RPMI8226 (cell line): ENCODE measurements at regions not wholly inside any gene's neighbourhood (a gene's known extent, or its start where the extent isn't known, plus 50 kb on each side); places are given as distances from the start of the nearest gene placed in this dataset.

Experiments
- DNase-seq: peaks from one replicate; pipeline ENCODE4 v3.0.0-alpha.2; 2015

- no peak for DNase-seq
Observed at GRCh38 chr9:115969096-115969495, 184.5 kb upstream of the PAPPA start.

DNA sequence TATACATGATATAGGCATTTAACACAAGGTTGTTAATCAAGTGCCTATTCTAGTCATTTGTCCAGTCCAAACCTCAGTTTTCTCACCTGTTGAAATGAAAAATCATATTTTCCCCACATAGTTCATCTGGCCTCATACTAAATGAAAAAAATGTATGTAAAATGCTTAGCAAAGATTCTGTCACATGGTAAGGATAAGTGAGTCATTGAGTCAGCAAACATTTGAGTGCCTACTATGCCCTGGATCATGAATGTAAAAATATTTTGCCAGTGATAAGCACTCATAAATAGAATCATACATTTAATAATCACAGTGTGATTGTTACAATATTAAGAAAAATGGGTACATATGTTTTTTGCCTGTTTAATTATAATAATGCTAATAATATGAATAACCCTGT lies 181.2 kb upstream of the PAPPA start:
- DNase-seq, result no peak

DNA sequence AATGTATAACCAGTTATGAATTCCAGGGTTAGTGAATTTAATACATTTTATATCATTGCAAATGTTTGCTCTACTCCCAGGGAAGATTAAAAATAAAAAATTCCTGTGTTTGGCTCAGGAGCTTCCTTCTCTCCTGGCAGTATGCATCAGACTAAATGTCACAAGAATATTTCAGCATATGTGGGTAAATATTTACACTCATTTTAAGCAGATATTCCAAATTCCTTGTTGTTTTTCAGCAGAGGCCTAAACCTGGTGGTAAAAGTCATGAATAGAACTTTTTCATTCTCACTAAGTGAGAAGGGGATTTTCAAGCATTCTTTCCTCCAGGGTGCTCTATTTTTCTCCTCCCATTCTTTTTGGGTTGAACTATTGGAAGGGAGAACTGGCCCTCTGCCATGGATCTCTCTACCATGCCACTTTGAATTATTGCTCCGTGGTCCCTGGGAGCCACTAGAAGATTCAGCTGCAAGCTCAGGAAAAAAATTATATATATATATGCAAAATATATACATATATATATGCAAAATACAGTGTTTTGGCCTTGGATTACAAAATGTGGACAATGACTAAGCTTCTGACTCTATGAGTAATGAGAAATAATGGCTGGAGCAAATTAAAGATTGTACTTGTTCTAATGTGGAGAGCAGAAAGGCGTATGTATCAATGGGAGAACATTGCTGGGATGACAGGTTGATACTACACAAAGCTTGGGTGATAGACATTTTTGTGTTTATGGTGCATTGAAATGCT lies 180.6 kb upstream of the PAPPA start:
- DNase-seq, result no peak

- no peak for DNase-seq
Observed at GRCh38 chr9:115976781-115977180, 176.8 kb upstream of the PAPPA start.

- no peak for DNase-seq
Observed at GRCh38 chr9:115978091-115978490, 175.5 kb upstream of the PAPPA start.

DNA sequence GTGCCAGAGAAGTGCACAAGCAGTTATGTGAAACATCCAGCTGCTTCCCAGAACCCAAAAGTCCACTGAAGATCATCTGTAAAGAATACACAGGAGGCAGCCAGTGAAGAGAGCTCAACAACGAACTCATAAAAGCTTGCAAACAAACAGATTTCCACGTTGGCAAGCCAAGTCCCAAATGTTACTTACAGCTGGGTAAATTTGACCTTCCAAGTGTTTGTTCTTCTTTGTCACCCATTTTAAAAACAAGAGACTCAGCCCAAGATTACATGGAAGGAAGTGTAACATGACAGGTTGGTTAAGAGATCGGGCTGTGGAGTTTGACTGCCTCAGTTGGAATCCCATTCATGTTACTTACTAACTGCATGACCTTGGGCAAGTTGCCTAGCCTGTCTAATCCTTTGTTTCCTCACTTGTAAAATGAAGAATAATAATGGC lies 174.9 kb upstream of the PAPPA start:
- no peak for DNase-seq

GRCh38 chr9:115980054-115980453 lies 173.5 kb upstream of the PAPPA start:
- no peak for DNase-seq

DNA sequence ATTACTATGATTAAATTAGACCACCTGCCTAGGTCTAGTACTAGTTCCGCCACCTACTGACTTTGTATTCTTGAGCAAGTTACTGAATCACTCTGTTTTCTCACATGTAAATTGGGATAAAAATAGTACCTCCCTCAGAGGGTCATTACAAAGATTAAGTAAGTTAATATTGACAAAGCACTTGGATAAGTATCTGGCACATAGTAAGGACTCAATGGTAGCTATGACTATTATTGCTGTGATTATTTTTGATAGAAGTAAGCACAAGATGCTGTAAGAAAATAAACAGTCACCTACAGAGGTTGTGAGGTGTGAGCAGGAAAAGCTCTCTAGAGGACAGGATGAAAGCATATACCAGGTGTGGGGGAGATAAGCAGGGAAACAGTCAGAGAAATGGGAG lies 173.1 kb upstream of the PAPPA start:
- DNase-seq, result no peak

GRCh38 chr9:115980976-115981375 lies 172.6 kb upstream of the PAPPA start:
- DNase-seq, result no peak

DNA sequence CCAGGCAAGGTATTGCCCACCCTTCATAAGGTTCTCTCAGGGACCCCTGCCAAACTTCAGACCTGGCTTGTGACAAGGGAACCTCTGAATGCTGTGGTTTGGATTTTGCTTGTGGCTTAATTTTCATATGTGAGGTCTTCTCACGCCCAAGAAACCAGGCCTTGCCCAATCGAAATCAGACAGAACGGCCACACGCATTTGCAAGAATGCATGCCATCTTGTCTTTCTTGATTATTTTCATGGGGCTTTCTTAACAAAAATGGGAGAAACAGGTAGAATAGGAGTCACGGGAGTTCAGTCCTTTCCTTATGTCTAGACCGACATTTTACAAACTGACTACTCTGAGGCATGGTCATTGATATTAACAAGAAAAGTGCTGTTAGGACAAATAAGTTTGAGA lies 170.2 kb upstream of the PAPPA start:
- DNase-seq, result no peak

DNA sequence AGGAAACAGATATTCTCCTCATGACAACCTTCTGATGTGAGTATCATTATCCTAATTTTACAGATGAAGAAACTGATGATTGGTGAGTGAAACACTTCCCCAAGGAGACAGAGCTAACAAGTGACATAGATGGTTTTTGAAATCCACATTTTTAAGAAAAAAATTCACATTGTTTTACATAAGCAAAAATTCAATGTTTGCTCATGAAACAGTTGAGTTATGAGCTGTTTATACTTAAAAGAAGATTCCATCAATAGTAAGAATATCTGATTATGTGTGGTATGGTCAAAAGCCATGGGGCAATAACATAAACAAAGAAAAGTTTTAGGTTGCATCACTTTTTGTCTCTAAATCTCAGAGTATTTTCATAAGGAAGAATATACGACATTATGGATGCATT lies 167.9 kb upstream of the PAPPA start:
- DNase-seq, result no peak

- no peak for DNase-seq
Observed at GRCh38 chr9:115986508-115986907, 167.1 kb upstream of the PAPPA start.

DNA sequence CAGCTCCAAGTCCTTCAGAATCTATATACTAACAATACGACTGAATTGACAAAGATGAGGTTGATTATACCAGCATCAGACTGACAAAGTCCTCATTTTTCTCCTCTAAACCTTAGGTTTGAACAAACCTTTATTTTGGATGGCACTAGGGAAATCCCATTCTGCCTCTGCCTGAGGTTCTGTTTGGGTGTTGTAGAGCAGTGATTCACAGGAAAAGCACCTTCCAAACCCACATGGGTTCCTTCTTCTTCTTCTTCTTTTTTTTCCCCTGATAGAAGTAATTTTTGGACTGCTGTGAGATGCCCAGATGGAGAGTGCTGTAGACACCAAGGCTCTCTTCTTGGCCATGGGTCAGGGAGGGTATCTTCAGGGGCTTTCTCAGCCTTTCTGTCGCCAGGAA lies 164.9 kb upstream of the PAPPA start:
- DNase-seq, result no peak

DNA sequence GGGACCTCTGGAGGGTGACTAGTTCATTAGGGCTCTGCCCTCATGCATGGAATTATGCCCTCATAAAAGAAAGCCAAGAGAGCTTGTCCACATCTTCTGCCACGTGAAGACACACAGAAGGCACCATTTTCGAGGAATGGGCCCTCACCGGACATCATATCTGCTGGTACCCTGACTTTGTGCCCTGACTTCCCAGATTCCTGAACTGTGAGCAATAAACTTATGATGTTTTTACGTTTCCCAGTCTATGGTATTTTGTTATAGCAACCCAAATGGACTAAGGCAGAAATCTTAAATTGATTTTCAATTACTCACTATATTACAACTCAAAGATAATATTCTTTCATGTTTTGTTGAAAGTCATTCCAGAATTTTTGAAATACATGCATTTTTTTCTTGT lies 163.8 kb upstream of the PAPPA start:
- no peak for DNase-seq

DNA sequence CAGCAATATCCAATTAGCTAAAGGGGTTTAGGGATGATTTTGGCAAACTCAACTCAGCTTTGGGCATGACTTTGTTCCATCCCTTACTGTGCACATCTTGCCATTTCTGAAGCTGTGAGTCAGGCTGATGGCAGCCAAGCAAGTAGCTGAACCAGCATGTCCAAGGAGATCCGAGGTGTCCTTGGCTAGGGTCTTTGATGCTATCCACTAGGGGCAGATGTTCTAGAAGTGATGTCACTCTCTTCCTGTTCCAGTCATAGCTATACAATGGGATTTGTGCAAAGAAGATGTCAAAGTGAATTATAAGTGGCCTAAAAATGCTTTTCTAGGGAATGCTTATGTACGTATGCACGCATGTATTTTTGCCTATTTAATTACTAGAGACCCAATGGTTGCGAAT lies 160.8 kb upstream of the PAPPA start:
- no peak for DNase-seq

GRCh38 chr9:115997923-115998322 lies 155.7 kb upstream of the PAPPA start:
- no peak for DNase-seq

- no peak for DNase-seq
Observed at GRCh38 chr9:115998666-115999065, 154.9 kb upstream of the PAPPA start.

DNA sequence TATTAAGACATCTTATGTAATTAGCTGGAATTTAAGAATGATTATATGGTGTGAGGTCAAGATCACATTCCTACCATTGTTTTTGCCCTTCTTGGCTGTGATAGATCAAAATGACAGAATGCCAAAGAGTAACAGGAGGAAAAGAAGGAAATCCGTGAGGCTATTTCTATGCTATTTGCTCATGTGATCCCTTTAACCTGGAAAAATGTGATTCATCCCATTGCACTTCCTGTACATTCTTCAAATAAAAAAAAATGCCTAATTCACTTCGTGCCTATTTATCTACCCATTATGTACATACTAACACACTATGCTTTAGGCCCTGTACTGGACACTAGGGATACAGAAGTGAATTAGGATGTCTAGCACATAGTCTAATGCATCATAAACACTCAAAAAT lies 154.1 kb upstream of the PAPPA start:
- DNase-seq, result no peak

DNA sequence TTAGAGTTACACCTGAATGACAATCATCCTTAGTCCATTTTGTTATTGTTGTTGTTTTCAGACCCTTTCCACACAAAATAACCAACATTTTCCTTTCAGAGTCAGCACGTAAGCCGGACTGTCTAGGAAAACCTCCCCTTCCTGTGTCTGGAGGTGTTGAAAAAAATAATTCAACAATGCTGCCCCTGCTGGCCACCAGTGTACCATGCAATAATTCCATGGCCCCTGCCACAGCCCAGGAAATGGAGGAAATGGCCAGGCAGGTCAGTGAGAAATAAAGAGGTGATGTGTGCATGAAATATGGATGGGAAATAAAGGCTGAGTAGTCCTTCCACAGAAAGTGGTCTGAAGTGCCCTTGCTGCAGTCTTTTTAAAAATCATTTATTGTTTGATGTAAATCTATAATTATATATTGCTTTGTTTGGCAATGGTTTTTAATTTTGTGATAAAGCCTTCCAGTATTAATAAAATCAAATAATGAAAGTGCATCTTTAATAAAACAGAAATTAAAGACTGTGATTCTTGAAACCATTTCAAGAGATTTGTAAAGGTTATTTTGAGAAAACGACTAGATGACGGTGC lies 152.8 kb upstream of the PAPPA start:
- DNase-seq, result peak; percentile 20

GRCh38 chr9:116002181-116002580 lies 151.4 kb upstream of the PAPPA start:
- no peak for DNase-seq

DNA sequence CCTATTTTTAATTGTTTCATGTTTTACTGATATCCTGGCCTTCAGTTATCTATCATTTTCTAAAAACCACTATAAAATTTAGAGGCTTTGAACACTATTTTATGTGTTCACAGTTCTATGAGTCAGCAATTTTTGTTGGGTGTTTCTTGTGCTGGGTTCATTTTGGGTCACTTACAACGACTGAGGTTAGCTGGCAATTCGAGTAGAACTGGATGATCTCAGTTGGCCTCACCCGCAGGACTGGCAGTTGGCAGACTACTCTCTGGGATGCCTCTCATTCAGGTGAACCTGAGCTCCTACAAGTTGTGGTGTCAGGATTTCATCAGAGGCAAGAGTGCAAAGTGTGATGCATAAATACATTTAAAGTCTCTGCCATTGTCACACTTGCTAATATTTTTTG lies 151.0 kb upstream of the PAPPA start:
- DNase-seq, result no peak

- no peak for DNase-seq
Observed at GRCh38 chr9:116003397-116003796, 150.2 kb upstream of the PAPPA start.

GRCh38 chr9:116005205-116005604 lies 148.4 kb upstream of the PAPPA start:
- no peak for DNase-seq

GRCh38 chr9:116007824-116008223 lies 145.8 kb upstream of the PAPPA start:
- no peak for DNase-seq

- DNase-seq, result no peak
Observed at GRCh38 chr9:116008278-116008677, 145.3 kb upstream of the PAPPA start.
